NCI-H226 (cell line): ENCODE measurements at regions not wholly inside any gene's neighbourhood (a gene's known extent, or its start where the extent isn't known, plus 50 kb on each side); places are given as distances from the start of the nearest gene placed in this dataset.
"Not testable (repeated sequence)": the region's sequence is repeated elsewhere in the genome, so short reads cannot be mapped to it uniquely, and the experiment has no call there.

Source experiments
- DNase-seq: peaks from one replicate; pipeline ENCODE4 v3.0.0-alpha.2; 2015

DNA sequence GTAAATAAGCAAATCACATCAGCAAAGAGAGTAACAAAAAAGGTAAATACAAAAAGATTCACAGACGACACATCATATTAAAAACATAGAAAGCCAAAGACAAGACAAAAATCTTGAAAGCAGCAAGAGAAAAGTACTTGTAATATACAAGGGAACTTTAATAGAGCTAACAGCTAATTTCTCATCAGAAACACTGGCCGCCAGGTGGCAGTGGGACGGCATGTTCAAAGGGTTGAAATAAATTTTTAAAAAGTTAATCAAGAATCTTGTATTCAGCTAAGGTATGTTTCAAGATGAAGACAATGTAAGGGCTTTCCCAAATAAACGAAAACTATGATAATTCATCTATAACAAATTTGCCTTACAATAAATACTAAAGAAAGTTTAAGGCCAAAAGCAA is 358.1 kb downstream of the LRRIQ3 start:
- DNase-seq: no peak

- DNase-seq: no peak
Measured at GRCh38 chr1:73832276-73833181, 365.4 kb downstream of the LRRIQ3 start.

DNA sequence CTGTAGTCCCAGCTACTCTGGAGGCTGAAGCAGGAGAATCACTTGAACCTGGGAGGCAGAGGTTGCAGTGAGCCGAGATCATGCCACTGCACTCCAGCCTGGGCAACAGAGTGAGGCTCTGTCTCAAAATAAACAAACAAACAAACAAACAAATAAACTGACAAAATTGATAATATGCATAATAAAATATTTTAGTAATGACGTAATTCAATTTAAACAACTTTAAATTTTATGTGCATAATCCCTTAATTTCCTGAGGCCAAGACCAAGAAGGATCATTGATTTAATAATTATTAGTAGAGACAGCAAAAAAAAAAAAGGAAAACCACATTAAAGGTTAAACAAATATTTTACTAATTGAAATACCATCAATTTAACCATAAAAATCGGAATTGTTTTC is 370.7 kb downstream of the LRRIQ3 start:
- not testable (repeated sequence) for DNase-seq

DNA sequence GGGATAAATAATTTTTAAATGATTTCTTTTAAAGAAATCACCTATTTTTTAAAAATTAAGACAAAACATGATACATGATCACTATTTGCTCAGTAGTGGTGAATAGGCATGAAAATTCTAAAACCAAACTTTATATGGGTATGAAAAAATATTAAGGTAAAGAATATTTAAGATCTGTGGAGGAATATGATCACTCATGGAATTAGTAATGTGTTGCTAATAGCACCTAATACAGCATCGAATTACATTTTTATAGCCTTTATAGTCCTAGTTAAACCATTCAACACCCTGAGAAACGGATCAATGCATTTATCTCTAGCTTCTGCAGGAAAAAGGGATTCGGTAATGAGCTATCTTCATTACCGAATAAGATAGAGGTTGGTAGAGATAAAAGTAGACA is 373.9 kb downstream of the LRRIQ3 start:
- no peak for DNase-seq

DNA sequence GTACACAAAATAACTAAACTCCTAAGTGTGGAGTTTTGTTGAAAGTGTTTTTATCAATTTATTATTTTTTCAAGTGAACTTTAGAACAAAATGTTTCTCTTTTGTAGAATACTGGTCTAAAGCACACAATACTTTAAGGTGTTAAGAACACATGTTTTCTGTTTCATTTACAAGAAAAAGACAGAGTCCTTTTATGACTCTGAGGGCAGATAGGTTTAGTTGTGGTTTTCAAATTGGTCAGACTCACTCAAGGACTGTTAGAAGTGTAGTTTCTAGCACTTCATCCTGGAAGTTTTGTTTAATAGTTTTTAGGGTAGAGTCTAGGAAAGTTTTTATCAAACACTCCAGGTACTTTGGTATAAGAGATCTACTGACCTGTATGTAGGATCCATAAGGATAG is 376.5 kb downstream of the LRRIQ3 start:
- no peak for DNase-seq

- no peak for DNase-seq
Measured at GRCh38 chr1:73820843-73821242, 377.1 kb downstream of the LRRIQ3 start.

GRCh38 chr1:73813716-73814115 is 384.3 kb downstream of the LRRIQ3 start:
- no peak for DNase-seq

- no peak for DNase-seq
Measured at GRCh38 chr1:73813236-73813635, 384.7 kb downstream of the LRRIQ3 start.

- no peak for DNase-seq
Measured at GRCh38 chr1:73811798-73812197, 386.2 kb downstream of the LRRIQ3 start.

- DNase-seq: no peak
Measured at GRCh38 chr1:73804935-73805334, 393.0 kb downstream of the LRRIQ3 start.

DNA sequence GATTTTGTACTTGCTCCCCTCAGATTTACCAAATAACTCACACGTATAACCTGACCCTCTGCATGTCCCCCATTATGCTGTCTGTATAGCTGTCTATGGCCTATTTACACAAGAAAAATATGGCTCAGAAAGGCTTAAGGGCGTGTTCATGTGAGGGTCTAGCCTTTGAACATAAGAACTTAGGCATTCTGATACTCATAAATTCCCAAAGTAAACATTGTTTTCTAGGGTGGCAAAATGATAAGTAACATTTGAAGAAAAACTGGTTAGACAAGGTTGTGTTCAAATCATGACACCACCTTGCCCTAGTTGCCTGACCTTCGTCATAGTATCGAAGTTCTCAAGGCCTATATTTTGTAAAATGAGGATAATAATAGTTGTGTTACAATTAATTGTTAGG is 394.6 kb downstream of the LRRIQ3 start:
- DNase-seq: no peak

DNA sequence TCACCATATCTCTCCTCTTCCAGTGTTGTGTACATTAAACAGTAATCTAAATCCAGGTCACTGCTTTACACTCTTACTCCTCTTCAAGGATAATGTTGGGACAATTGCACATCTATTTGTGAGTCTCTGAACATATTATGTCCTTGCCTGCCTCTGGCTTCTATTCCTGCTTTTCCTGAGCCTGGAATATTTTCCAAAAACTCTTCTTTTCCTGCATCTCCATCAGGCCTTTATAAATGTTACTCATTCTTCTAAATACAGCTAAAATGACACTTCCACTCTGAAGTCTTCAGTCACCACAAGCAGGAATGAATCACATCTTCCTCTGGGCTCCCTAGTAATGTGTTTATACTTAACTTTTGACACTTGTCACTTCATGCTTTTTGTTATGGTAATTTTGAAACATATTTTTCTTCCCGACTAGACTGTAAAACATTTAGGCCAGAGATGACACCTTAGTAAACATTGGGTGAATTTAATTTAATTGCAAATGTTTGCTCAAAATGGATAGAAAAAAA is 396.0 kb downstream of the LRRIQ3 start:
- DNase-seq: no peak

DNA sequence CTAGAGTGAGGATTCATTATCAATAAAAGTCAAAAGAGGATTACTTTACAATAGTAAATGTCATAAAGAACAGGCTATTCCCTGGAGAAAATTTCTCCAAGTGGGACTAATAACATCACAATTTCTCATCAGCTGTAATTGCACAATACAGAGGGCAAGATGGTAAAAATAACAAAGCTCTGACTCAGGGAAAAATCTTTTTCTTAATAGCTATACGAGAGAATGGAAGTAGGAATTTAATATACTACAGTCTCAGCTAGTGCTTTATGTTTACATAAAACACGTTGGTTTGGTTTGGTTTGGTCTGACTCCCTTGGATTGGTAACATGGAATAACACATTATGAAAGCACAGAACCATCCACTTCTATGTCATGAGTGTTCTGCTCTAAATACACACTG is 397.6 kb downstream of the LRRIQ3 start:
- DNase-seq: no peak

- DNase-seq: no peak
Measured at GRCh38 chr1:73789965-73790364, 408.0 kb downstream of the LRRIQ3 start.

DNA sequence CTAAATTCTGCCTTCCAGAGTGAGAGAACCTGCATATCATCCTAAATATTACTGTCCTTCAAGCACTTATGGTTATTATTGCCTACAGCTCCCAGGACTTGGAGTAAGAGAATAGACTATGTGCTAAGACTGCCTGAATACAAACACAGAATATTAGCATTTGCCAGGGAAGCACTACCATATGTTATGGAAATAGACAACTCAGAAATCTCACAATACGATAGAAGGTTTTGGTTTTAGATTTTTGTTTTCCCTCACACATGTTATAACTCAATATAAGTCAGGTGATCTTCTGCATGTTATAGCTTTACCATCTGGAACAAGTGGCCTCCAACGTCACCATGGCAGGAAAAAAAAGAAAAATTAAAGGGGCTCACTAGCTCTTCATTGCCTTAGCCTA is 413.9 kb downstream of the LRRIQ3 start:
- no peak for DNase-seq

DNA sequence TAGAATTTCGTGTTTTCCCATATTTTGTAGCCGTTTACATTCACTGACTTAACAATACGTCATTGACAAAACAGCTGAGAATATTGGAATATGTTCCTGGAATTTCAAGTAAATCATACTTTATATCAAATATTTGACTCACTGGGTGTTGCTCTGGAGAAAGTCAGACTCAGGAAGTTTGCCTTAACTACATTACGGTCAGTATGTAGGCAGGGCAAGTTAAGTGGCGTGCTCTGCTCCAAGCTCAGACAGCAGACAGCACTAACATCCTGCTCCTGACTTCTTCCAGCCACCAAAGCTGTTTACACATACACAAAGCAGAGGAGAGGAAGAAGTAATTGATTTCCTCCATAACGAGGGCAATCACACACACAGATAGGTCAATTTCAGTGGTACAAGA is 414.6 kb downstream of the LRRIQ3 start:
- no peak for DNase-seq

DNA sequence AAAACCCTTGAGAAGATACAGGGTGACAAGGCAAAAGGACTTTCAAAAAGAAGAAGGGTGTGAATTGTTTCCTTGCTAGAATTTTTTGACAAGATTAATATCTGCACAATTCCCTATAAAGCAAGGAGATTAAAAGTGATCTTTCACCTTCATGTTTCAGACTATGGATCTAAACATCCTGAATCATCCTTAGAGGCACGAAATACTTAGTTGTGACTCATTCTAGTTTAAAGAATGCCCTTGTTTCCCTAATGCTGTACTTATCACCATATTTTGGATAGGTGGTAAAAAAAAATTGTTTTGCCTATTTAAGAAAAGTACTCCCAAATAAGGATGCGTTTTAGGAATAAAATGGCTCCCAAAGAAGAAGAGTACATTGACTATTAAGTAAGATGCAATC is 415.1 kb downstream of the LRRIQ3 start:
- no peak for DNase-seq

GRCh38 chr1:73781251-73781650 is 416.7 kb downstream of the LRRIQ3 start:
- no peak for DNase-seq

DNA sequence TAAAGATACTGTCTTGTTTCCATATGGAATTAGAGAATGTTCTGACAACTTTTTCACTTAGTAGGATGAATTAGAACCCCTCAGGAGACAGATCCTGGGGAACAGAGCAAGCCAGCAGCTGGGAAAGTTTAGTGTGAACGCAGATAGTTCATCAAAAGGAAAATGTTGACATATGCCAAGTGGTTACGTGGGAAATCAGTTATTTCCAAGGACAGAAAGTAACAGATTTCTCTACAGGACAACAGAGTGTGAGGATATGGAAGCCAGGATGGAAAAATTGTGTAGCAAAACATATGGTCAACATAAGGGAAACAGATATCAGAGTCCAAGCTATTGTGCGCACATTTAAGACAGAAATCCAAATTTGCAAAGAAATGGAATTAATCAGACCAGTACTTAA is 419.5 kb downstream of the LRRIQ3 start:
- no peak for DNase-seq

- DNase-seq: no peak
Measured at GRCh38 chr1:73775896-73776295, 422.1 kb downstream of the LRRIQ3 start.

DNA sequence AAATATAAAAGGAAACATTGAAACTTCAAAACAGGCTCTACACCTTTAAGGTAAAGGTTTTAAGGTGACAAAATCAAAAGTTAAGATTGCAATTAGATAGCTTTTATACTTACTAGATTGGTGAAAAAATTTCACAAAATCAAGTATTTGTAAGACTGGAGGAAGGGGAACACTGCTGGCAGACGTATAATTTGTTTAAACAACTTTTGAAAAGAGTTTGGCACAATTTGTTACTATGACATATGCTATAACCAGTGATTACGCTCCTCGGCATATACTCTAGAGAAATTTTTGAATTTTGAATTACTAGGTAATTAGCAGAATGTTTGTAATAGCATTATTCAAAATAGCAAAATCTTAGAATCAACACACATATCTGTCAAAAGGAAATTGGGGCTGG is 425.0 kb downstream of the LRRIQ3 start:
- no peak for DNase-seq

DNA sequence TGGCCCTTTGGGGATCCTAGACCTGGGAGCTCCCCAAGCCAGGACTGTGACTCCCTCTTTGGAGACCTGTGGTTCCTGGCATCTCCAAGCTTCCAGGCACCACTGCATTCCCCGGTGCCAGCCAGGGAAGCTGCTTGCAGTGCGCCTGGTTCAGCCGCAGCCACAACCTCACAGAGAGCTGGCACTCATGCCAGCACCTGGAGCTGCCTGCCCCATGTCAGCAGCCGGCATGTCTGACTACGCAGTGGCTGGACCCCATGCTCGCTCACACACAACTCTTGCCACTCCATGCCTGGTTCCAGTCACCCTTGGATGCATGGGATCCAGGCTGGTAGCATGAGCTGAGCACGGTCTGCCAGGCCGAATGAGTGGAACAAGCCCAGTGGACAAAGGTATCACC is 426.6 kb downstream of the LRRIQ3 start:
- no peak for DNase-seq

- no peak for DNase-seq
Measured at GRCh38 chr1:73770109-73770905, 427.7 kb downstream of the LRRIQ3 start.

- DNase-seq: no peak
Measured at GRCh38 chr1:73766786-73767348, 431.1 kb downstream of the LRRIQ3 start.
